ENCODE measurements at regions not wholly inside any gene's neighbourhood (a gene's known extent, or its start where the extent isn't known, plus 50 kb on each side); places are given as distances from the start of the nearest gene placed in this dataset.

- TF ChIP-seq CTCF (IDR thresholded peaks at IDR 0.05; ENCODE audit: low read length) (no peak), EZH2phosphoT487 (IDR thresholded peaks at IDR 0.05; ENCODE audit: low read length) (no peak)
Measured at GRCh38 chr10:46226900-46227558, 59.8 kb upstream of the ANTXRL start.
